GM04504 (cell line): ENCODE measurements at regions not wholly inside any gene's neighbourhood (a gene's known extent, or its start where the extent isn't known, plus 50 kb on each side); places are given as distances from the start of the nearest gene placed in this dataset.
"Not testable (repeated sequence)": the region's sequence is repeated elsewhere in the genome, so short reads cannot be mapped to it uniquely, and the experiment has no call there.

Experiments used
- DNase-seq: peaks from one replicate; pipeline ENCODE4 v3.0.0-alpha.2; 2012; ENCODE audit warnings: low read depth

GRCh38 chr12:60501124-60501729, 905.4 kb downstream of the SLC16A7 start:
- no peak for DNase-seq

- DNase-seq = no peak
Measured at GRCh38 chr12:60522684-60523400, 927.0 kb downstream of the SLC16A7 start.

GRCh38 chr12:60529261-60529660, 933.4 kb downstream of the SLC16A7 start:
- DNase-seq = no peak

GRCh38 chr12:60529723-60530122, 933.9 kb downstream of the SLC16A7 start:
- DNase-seq = no peak

GRCh38 chr12:60535363-60535762, 939.5 kb downstream of the SLC16A7 start:
- no peak for DNase-seq

GRCh38 chr12:60539592-60539991, 943.8 kb downstream of the SLC16A7 start:
- DNase-seq = no peak

- DNase-seq = no peak
Measured at GRCh38 chr12:60568914-60569313, 973.1 kb downstream of the SLC16A7 start.

- DNase-seq = no peak
Measured at GRCh38 chr12:60577607-60578006, 981.8 kb downstream of the SLC16A7 start.

- DNase-seq = not testable (repeated sequence)
Measured at GRCh38 chr12:60587664-60588063, 991.8 kb downstream of the SLC16A7 start.

- no peak for DNase-seq
Measured at GRCh38 chr12:60594035-60594711, 998.3 kb downstream of the SLC16A7 start.

GRCh38 chr12:60602601-60603000, 1006.8 kb downstream of the SLC16A7 start:
- no peak for DNase-seq

GRCh38 chr12:60603475-60603874, 1007.6 kb downstream of the SLC16A7 start:
- not testable (repeated sequence) for DNase-seq

- no peak for DNase-seq
Measured at GRCh38 chr12:60616400-60616799, 1020.6 kb downstream of the SLC16A7 start.

GRCh38 chr12:60630796-60631195, 1035.0 kb downstream of the SLC16A7 start:
- DNase-seq = no peak

GRCh38 chr12:60644076-60644475, 1048.2 kb downstream of the SLC16A7 start:
- DNase-seq = no peak

- no peak for DNase-seq
Measured at GRCh38 chr12:60666895-60667294, 1071.1 kb downstream of the SLC16A7 start.

GRCh38 chr12:60672949-60673348, 1077.1 kb downstream of the SLC16A7 start:
- DNase-seq = no peak

- DNase-seq = no peak
Measured at GRCh38 chr12:60684988-60685655, 1089.3 kb downstream of the SLC16A7 start.

- DNase-seq = no peak
Measured at GRCh38 chr12:60689137-60689536, 1093.3 kb downstream of the SLC16A7 start.

- no peak for DNase-seq
Measured at GRCh38 chr12:60693019-60693626, 1097.3 kb downstream of the SLC16A7 start.

GRCh38 chr12:60704171-60704914, 1108.5 kb downstream of the SLC16A7 start:
- no peak for DNase-seq

- no peak for DNase-seq
Measured at GRCh38 chr12:60710246-60710645, 1114.4 kb downstream of the SLC16A7 start.
